GM12875 (cell line): ENCODE measurements at regions not wholly inside any gene's neighbourhood (a gene's known extent, or its start where the extent isn't known, plus 50 kb on each side); places are given as distances from the start of the nearest gene placed in this dataset.

Source experiments
- H3K4me3 ChIP-seq: one replicate; pipeline ENCODE4 v1.5.1; 2011; ENCODE audit warnings: low read depth, low read length, control low read depth
- CTCF ChIP-seq: IDR thresholded peaks from 2 replicates; pipeline ENCODE4 v1.5.1; 2011; ENCODE audit warnings: low read depth, mild to moderate bottlenecking, control low read depth, inconsistent platforms, low read length, moderate library complexity, borderline replicate concordance; ENCODE audit not compliant: insufficient read depth

GRCh38 chr18:38076346-38077070, 510.9 kb upstream of the CELF4 start:
- TF ChIP-seq CTCF, result no peak
- no peak overlapping the region for H3K4me3 ChIP-seq

GRCh38 chr18:38074298-38074876, 508.8 kb upstream of the CELF4 start:
- H3K4me3 ChIP-seq, result no peak overlapping the region
- TF ChIP-seq CTCF, result no peak

GRCh38 chr18:38067821-38068220, 502.2 kb upstream of the CELF4 start:
- H3K4me3 ChIP-seq, result no peak overlapping the region
- no peak for TF ChIP-seq CTCF

- TF ChIP-seq CTCF, result no peak
- H3K4me3 ChIP-seq, result no peak overlapping the region
Measured at GRCh38 chr18:38067086-38067485, 501.5 kb upstream of the CELF4 start.

GRCh38 chr18:38052879-38053590, 487.4 kb upstream of the CELF4 start:
- H3K4me3 ChIP-seq, result no peak overlapping the region
- no peak for TF ChIP-seq CTCF

GRCh38 chr18:38047820-38048219, 482.2 kb upstream of the CELF4 start:
- H3K4me3 ChIP-seq, result no peak overlapping the region
- no peak for TF ChIP-seq CTCF
